ENCODE measurements at regions not wholly inside any gene's neighbourhood (a gene's known extent, or its start where the extent isn't known, plus 50 kb on each side); places are given as distances from the start of the nearest gene placed in this dataset.

- Histone ChIP-seq H3K4me3 (ENCODE audit: low read depth, low read length) (no peak overlapping the region), H3K36me3 (ENCODE audit: control insufficient read depth, insufficient read depth, low read length) (no peaks in the 10 kb centered on the region), H3K4me1 (no peaks in the 10 kb centered on the region), H3K9me3 (no peaks in the 10 kb centered on the region), H3K27me3 (replicated peaks; ENCODE audit: control insufficient read depth, insufficient read depth, low read length) (no peaks in the 10 kb centered on the region)
- CTCF ChIA-PET: no interaction called here
- Mint-ChIP-seq H3K27me3 (ENCODE audit: insufficient read depth, unreplicated experiment) (peaks cover 3% of the 10 kb centered on the region), H3K9me3 (ENCODE audit: unreplicated experiment) (no peaks in the 10 kb centered on the region), H3K4me3 (ENCODE audit: unreplicated experiment) (no peak overlapping the region), H3K36me3 (ENCODE audit: insufficient read depth, unreplicated experiment) (no peaks in the 10 kb centered on the region), H3K4me1 (ENCODE audit: low read depth, unreplicated experiment) (no peaks in the 10 kb centered on the region), H3K27ac (ENCODE audit: unreplicated experiment) (no peak overlapping the region)
- BruUV-seq (replicated peaks): no TSS peak
- intact Hi-C loops (cut with micrococcal nuclease; ENCODE audit: unreplicated experiment): no loop called here
- POLR2A ChIA-PET: no interaction called here
- DNase-seq: no peak
- TF ChIP-seq CTCF (IDR thresholded peaks at IDR 0.05; ENCODE audit: insufficient read depth in 1 of 2, low read depth in 1 of 2, low read length in 1 of 2, severe bottlenecking in 1 of 2, unreplicated experiment in 1 of 2): no peak
Observed at GRCh38 chr14:83053022-83053710, 1519.5 kb upstream of the SEL1L start.

- DNase-seq: no peak
- Histone ChIP-seq H3K9me3 (no peaks in the 10 kb centered on the region), H3K27me3 (replicated peaks; ENCODE audit: control insufficient read depth, insufficient read depth, low read length) (no peaks in the 10 kb centered on the region), H3K4me3 (ENCODE audit: low read depth, low read length) (no peak overlapping the region), H3K36me3 (ENCODE audit: control insufficient read depth, insufficient read depth, low read length) (no peaks in the 10 kb centered on the region), H3K4me1 (no peaks in the 10 kb centered on the region)
- Mint-ChIP-seq H3K4me3 (ENCODE audit: unreplicated experiment) (no peak overlapping the region), H3K27ac (ENCODE audit: unreplicated experiment) (no peak overlapping the region), H3K9me3 (ENCODE audit: unreplicated experiment) (no peaks in the 10 kb centered on the region), H3K4me1 (ENCODE audit: low read depth, unreplicated experiment) (no peaks in the 10 kb centered on the region), H3K36me3 (ENCODE audit: insufficient read depth, unreplicated experiment) (no peaks in the 10 kb centered on the region), H3K27me3 (ENCODE audit: insufficient read depth, unreplicated experiment) (peaks cover 6% of the 10 kb centered on the region)
- intact Hi-C loops (cut with micrococcal nuclease; ENCODE audit: unreplicated experiment): no loop called here
- ChIA-PET CTCF (no interaction called here), POLR2A (no interaction called here)
- BruUV-seq (replicated peaks): no TSS peak
- no peak for TF ChIP-seq CTCF (IDR thresholded peaks at IDR 0.05; ENCODE audit: insufficient read depth in 1 of 2, low read depth in 1 of 2, low read length in 1 of 2, severe bottlenecking in 1 of 2, unreplicated experiment in 1 of 2)
Observed at GRCh38 chr14:83058068-83058467, 1524.4 kb upstream of the SEL1L start.

GRCh38 chr14:83071888-83072501 is 1538.3 kb upstream of the SEL1L start:
- no peaks in the 10 kb centered on the region for H3K27me3 Mint-ChIP-seq (ENCODE audit: insufficient read depth, unreplicated experiment)

More at GRCh38 chr14:83071888-83072501, 1538.3 kb upstream of the SEL1L start:
- no peaks in the 10 kb centered on the region for H3K4me1 Mint-ChIP-seq (ENCODE audit: low read depth, unreplicated experiment)
- intact Hi-C loops (cut with micrococcal nuclease; ENCODE audit: unreplicated experiment): loop anchor here (1.0 to 5.0 kb wide), 2 partner anchors 215 to 362 kb away; no protein-coding TSS in a partner anchor
- peak; percentile 50 to 56 for TF ChIP-seq CTCF (IDR thresholded peaks at IDR 0.05; ENCODE audit: insufficient read depth in 1 of 2, low read depth in 1 of 2, low read length in 1 of 2, severe bottlenecking in 1 of 2, unreplicated experiment in 1 of 2)
- ChIA-PET POLR2A (no interaction called here), CTCF (no interaction called here)
- no peaks in the 10 kb centered on the region for H3K36me3 Mint-ChIP-seq (ENCODE audit: insufficient read depth, unreplicated experiment)
- no peaks in the 10 kb centered on the region for H3K9me3 ChIP-seq
- H3K27ac Mint-ChIP-seq (ENCODE audit: unreplicated experiment): no peak overlapping the region
- no peaks in the 10 kb centered on the region for H3K4me1 ChIP-seq
- H3K4me3 ChIP-seq (ENCODE audit: low read depth, low read length): no peak overlapping the region
- no peaks in the 10 kb centered on the region for H3K9me3 Mint-ChIP-seq (ENCODE audit: unreplicated experiment)
- H3K36me3 ChIP-seq (ENCODE audit: control insufficient read depth, insufficient read depth, low read length): no peaks in the 10 kb centered on the region
- H3K4me3 Mint-ChIP-seq (ENCODE audit: unreplicated experiment): no peak overlapping the region
- no TSS peak for BruUV-seq (replicated peaks)
- no peaks in the 10 kb centered on the region for H3K27me3 ChIP-seq (replicated peaks; ENCODE audit: control insufficient read depth, insufficient read depth, low read length)
- DNase-seq: peak in 1 of 2 experiments; percentile 33

Data from Caco-2 (cell line).